Progenitor cell of endocrine pancreas (in vitro differentiated cells): ENCODE measurements at regions not wholly inside any gene's neighbourhood (a gene's known extent, or its start where the extent isn't known, plus 50 kb on each side); places are given as distances from the start of the nearest gene placed in this dataset.

Source experiments
- DNase-seq: peaks from one replicate; pipeline ENCODE4 v3.0.0; 2021; ENCODE audit warnings: low spot score; ENCODE audit not compliant: unreplicated experiment
- H3K27ac Mint-ChIP-seq: 2 replicates; pipeline ENCODE4 v1.8.0; 2021; ENCODE audit warnings: mild to moderate bottlenecking, moderate library complexity, mixed read lengths
- H3K27me3 Mint-ChIP-seq: 2 replicates; pipeline ENCODE4 v1.8.0; 2021; ENCODE audit warnings: mixed read lengths
- H3K36me3 Mint-ChIP-seq: 2 replicates; pipeline ENCODE4 v1.8.0; 2022; ENCODE audit warnings: mixed read lengths; ENCODE audit not compliant: insufficient read depth
- H3K4me1 Mint-ChIP-seq: 2 replicates; pipeline ENCODE4 v1.8.0; 2021; ENCODE audit warnings: low read depth, mixed read lengths
- H3K4me3 Mint-ChIP-seq: 2 replicates; pipeline ENCODE4 v1.8.0; 2021; ENCODE audit warnings: low read depth, mild to moderate bottlenecking, moderate library complexity, mixed read lengths
- H3K9me3 Mint-ChIP-seq: 2 replicates; pipeline ENCODE4 v1.8.0; 2021; ENCODE audit warnings: low read depth, mixed read lengths
- CTCF ChIP-seq: fragments of 200-600 bp; sonication (generic); IDR thresholded peaks from one replicate; pipeline ENCODE4 v1.5.0; 2021; ENCODE audit warnings: antibody characterized with exemption, mild to moderate bottlenecking; ENCODE audit not compliant: unreplicated experiment

GRCh38 chr16:86381491-86381890, 128.8 kb upstream of the FOXF1 start:
- Mint-ChIP-seq H3K27me3 (peaks cover 41% of the 10 kb centered on the region), H3K4me3 (no peak overlapping the region), H3K9me3 (no peaks in the 10 kb centered on the region), H3K27ac (no peak overlapping the region), H3K36me3 (no peaks in the 10 kb centered on the region), H3K4me1 (peaks cover 2% of the 10 kb centered on the region)
- TF ChIP-seq CTCF: no peak
- DNase-seq: no peak

- H3K9me3 Mint-ChIP-seq: no peaks in the 10 kb centered on the region
- H3K27ac Mint-ChIP-seq: no peak overlapping the region
- TF ChIP-seq CTCF: no peak
- no peak for DNase-seq
- no peaks in the 10 kb centered on the region for H3K36me3 Mint-ChIP-seq
- peaks cover 39% of the 10 kb centered on the region for H3K27me3 Mint-ChIP-seq
- no peak overlapping the region for H3K4me3 Mint-ChIP-seq
- H3K4me1 Mint-ChIP-seq: peaks cover 2% of the 10 kb centered on the region
These were observed 128.1 kb upstream of the FOXF1 start for GRCh38 chr16:86382067-86382773.

DNA sequence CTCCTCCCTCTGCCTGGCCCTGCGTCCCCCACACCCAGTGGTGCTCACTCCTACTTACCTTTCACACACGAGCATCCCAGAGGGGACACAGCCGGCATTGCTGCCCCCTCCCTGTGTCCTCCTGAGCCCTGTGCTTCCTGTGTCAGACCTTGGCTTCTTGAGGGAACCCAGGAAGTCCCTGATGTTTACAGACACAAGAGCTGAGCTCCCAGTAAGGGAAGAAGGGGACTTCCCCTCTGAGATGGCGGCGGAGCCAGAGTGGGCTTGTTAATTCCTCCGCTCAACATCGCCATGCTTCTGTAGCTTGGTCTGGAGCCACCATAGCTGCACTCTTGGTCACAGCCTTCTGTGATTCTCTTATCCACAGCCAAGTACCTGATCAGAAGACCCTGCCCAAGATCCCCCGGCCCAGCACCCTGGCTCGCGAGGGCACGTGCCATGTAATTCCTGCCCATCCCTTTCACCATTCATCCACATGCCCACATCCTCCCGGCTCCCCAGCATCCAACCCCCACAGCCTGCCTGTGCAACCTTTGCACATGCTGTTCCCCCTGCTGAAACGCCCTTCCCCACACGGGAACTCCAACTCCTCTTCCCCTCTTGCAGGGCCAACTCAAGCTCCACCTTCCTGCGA, 127.4 kb upstream of the FOXF1 start:
- no peak for DNase-seq
- TF ChIP-seq CTCF: no peak
- no peaks in the 10 kb centered on the region for H3K9me3 Mint-ChIP-seq
- no peak overlapping the region for H3K27ac Mint-ChIP-seq
- no peak overlapping the region for H3K4me3 Mint-ChIP-seq
- H3K4me1 Mint-ChIP-seq: peaks cover 2% of the 10 kb centered on the region
- no peaks in the 10 kb centered on the region for H3K36me3 Mint-ChIP-seq
- H3K27me3 Mint-ChIP-seq: peaks cover 41% of the 10 kb centered on the region

- Mint-ChIP-seq H3K4me3 (no peak overlapping the region), H3K9me3 (no peaks in the 10 kb centered on the region), H3K27me3 (peaks cover 43% of the 10 kb centered on the region), H3K4me1 (peaks cover 2% of the 10 kb centered on the region), H3K27ac (no peak overlapping the region), H3K36me3 (no peaks in the 10 kb centered on the region)
- no peak for TF ChIP-seq CTCF
- DNase-seq: no peak
These were observed 126.7 kb upstream of the FOXF1 start for GRCh38 chr16:86383488-86384262.

- Mint-ChIP-seq H3K27me3 (peaks cover 48% of the 10 kb centered on the region), H3K36me3 (no peaks in the 10 kb centered on the region), H3K9me3 (no peaks in the 10 kb centered on the region), H3K4me1 (peaks cover 2% of the 10 kb centered on the region), H3K27ac (no peak overlapping the region), H3K4me3 (no peak overlapping the region)
- TF ChIP-seq CTCF: no peak
- no peak for DNase-seq
These were observed 126.1 kb upstream of the FOXF1 start for GRCh38 chr16:86384263-86384649.
